Astrocyte (in vitro differentiated cells and primary cell): ENCODE measurements at regions not wholly inside any gene's neighbourhood (a gene's known extent, or its start where the extent isn't known, plus 50 kb on each side); places are given as distances from the start of the nearest gene placed in this dataset.
"Not testable (repeated sequence)": the region's sequence is repeated elsewhere in the genome, so short reads cannot be mapped to it uniquely, and the experiment has no call there.

Experiments
- DNase-seq: peaks from one replicate; pipeline ENCODE4 v3.0.0-alpha.2; 2010; ENCODE audit warnings: low read depth
- FAIRE-seq: peaks from 2 replicates; lab custom pipeline; 2011; peaks lifted over from hg19 to GRCh38; lab: Jason Lieb, UNC
- H2AFZ ChIP-seq: 2 replicates; pipeline ENCODE4 v1.6.0; 2012; ENCODE audit warnings: low read depth, low read length, inconsistent platforms
- H3K27ac ChIP-seq: 2 replicates; pipeline ENCODE4 v1.5.1; 2011; ENCODE audit warnings: low read depth, low read length, inconsistent platforms
- H3K27me3 ChIP-seq: 2 replicates; pipeline ENCODE4 v1.6.0; 2011; ENCODE audit warnings: low read length, inconsistent platforms; ENCODE audit not compliant: insufficient read depth
- H3K36me3 ChIP-seq: 2 replicates; pipeline ENCODE4 v1.5.1; 2011; ENCODE audit warnings: low read length, inconsistent platforms; ENCODE audit not compliant: insufficient read depth
- H3K4me1 ChIP-seq: 2 replicates; pipeline ENCODE4 v1.5.1; 2011; ENCODE audit warnings: low read length, inconsistent platforms; ENCODE audit not compliant: insufficient read depth
- H3K4me2 ChIP-seq: 2 replicates; pipeline ENCODE4 v1.6.0; 2012; ENCODE audit warnings: low read length, inconsistent platforms
- H3K4me3 ChIP-seq: 2 replicates; pipeline ENCODE4 v1.5.1; 2011; ENCODE audit warnings: low read depth, mild to moderate bottlenecking, low read length, inconsistent platforms; ENCODE audit not compliant: insufficient read depth
- H3K79me2 ChIP-seq: 2 replicates; pipeline ENCODE4 v1.6.0; 2012; ENCODE audit warnings: mild to moderate bottlenecking, low read length, inconsistent platforms; ENCODE audit not compliant: insufficient read depth
- H3K9ac ChIP-seq: 2 replicates; pipeline ENCODE4 v1.6.0; 2012; ENCODE audit warnings: mild to moderate bottlenecking, low read length, inconsistent platforms
- H3K9me3 ChIP-seq: 2 replicates; pipeline ENCODE4 v1.5.1; 2012; ENCODE audit warnings: low read depth, mild to moderate bottlenecking, low read length, inconsistent platforms; ENCODE audit not compliant: insufficient read depth
- H4K20me1 ChIP-seq: 2 replicates; pipeline ENCODE4 v1.6.0; 2012; ENCODE audit warnings: low read length, inconsistent platforms; ENCODE audit not compliant: insufficient read depth
- H3K27ac Mint-ChIP-seq: one replicate; pipeline ENCODE4 v1.8.0; 2021; ENCODE audit warnings: mild to moderate bottlenecking, mixed read lengths; ENCODE audit not compliant: unreplicated experiment
- H3K27me3 Mint-ChIP-seq: one replicate; pipeline ENCODE4 v1.8.0; 2021; ENCODE audit warnings: low read depth, mixed read lengths; ENCODE audit not compliant: unreplicated experiment
- H3K36me3 Mint-ChIP-seq: one replicate; pipeline ENCODE4 v1.8.0; 2021; ENCODE audit warnings: low read depth, mixed read lengths; ENCODE audit not compliant: unreplicated experiment
- H3K4me1 Mint-ChIP-seq: one replicate; pipeline ENCODE4 v1.8.0; 2021; ENCODE audit warnings: low read depth, mixed read lengths; ENCODE audit not compliant: unreplicated experiment
- H3K4me3 Mint-ChIP-seq: one replicate; pipeline ENCODE4 v1.8.0; 2021; ENCODE audit warnings: mild to moderate bottlenecking, moderate library complexity, mixed read lengths; ENCODE audit not compliant: unreplicated experiment
- H3K9me3 Mint-ChIP-seq: one replicate; pipeline ENCODE4 v1.8.0; 2021; ENCODE audit warnings: mild to moderate bottlenecking, mixed read lengths; ENCODE audit not compliant: unreplicated experiment
- EZH2 ChIP-seq: IDR thresholded peaks from 2 replicates; pipeline ENCODE4 v1.6.1; 2012; ENCODE audit warnings: mild to moderate bottlenecking, low read length, inconsistent platforms; ENCODE audit not compliant: insufficient read depth
- TF ChIP-seq, protein P1 (sequence below): IDR thresholded peaks from 2 replicates; pipeline ENCODE4 v1.5.1; 2011; ENCODE audit warnings: low read depth, mild to moderate bottlenecking, inconsistent platforms, low read length, moderate library complexity; ENCODE audit not compliant: insufficient read depth

GRCh38 chr4:114041117-114041475, 61.6 kb upstream of the ARSJ start:
- Histone ChIP-seq H3K9me3 (no peaks in the 10 kb centered on the region), H2AFZ (no peak overlapping the region), H3K27ac (no peak overlapping the region), H3K4me1 (peaks cover 6% of the 10 kb centered on the region), H3K36me3 (no peaks in the 10 kb centered on the region), H3K79me2 (no peaks in the 10 kb centered on the region), H3K27me3 (no peaks in the 10 kb centered on the region), H3K4me3 (no peak overlapping the region), H3K4me2 (peak overlapping the region; percentile 6), H3K9ac (no peak overlapping the region), H4K20me1 (no peaks in the 10 kb centered on the region)
- TF ChIP-seq EZH2: no peak
- TF ChIP-seq, protein P1, sequence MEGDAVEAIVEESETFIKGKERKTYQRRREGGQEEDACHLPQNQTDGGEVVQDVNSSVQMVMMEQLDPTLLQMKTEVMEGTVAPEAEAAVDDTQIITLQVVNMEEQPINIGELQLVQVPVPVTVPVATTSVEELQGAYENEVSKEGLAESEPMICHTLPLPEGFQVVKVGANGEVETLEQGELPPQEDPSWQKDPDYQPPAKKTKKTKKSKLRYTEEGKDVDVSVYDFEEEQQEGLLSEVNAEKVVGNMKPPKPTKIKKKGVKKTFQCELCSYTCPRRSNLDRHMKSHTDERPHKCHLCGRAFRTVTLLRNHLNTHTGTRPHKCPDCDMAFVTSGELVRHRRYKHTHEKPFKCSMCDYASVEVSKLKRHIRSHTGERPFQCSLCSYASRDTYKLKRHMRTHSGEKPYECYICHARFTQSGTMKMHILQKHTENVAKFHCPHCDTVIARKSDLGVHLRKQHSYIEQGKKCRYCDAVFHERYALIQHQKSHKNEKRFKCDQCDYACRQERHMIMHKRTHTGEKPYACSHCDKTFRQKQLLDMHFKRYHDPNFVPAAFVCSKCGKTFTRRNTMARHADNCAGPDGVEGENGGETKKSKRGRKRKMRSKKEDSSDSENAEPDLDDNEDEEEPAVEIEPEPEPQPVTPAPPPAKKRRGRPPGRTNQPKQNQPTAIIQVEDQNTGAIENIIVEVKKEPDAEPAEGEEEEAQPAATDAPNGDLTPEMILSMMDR: no peak
- no peaks in the 10 kb centered on the region for H3K9me3 Mint-ChIP-seq
- H3K27ac Mint-ChIP-seq: peak overlapping the region; percentile 91
- no peaks in the 10 kb centered on the region for H3K36me3 Mint-ChIP-seq
- no peak for FAIRE-seq
- DNase-seq: peak; percentile 45
- H3K4me3 Mint-ChIP-seq: no peak overlapping the region
- no peaks in the 10 kb centered on the region for H3K27me3 Mint-ChIP-seq
- H3K4me1 Mint-ChIP-seq: peaks cover 16% of the 10 kb centered on the region

DNA sequence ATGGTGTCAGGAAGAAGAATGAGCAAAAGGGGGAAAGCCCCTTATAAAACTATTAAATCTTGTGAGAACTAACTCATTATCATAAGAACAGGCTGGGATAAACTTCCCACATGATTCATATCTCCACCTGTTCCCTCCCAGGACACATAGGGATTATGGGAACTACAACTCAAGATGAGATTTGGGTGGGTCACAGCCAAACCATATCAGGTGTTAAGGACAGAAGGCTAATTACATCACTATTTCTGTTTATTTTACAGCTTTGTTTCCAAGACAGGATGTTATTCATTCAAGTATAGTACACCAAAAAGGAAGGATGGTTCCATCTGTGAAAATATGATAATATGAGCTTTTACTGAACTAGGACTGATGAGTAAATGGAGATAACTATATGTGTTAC, 63.7 kb upstream of the ARSJ start:
- no peaks in the 10 kb centered on the region for H3K27me3 ChIP-seq
- Mint-ChIP-seq H3K27ac (no peak overlapping the region), H3K27me3 (peaks cover 5% of the 10 kb centered on the region), H3K4me1 (peaks cover 16% of the 10 kb centered on the region), H3K4me3 (no peak overlapping the region), H3K9me3 (peaks cover 2% of the 10 kb centered on the region), H3K36me3 (no peaks in the 10 kb centered on the region)
- H3K4me1 ChIP-seq: peaks cover 6% of the 10 kb centered on the region
- H3K9me3 ChIP-seq: no peaks in the 10 kb centered on the region
- H3K27ac ChIP-seq: no peak overlapping the region
- H3K79me2 ChIP-seq: no peaks in the 10 kb centered on the region
- no peak overlapping the region for H3K9ac ChIP-seq
- H3K36me3 ChIP-seq: no peaks in the 10 kb centered on the region
- FAIRE-seq: no peak
- no peak for TF ChIP-seq EZH2
- TF ChIP-seq, protein P1: no peak
- no peak overlapping the region for H2AFZ ChIP-seq
- H3K4me3 ChIP-seq: no peak overlapping the region
- peak; percentile 31 for DNase-seq
- H3K4me2 ChIP-seq: no peak overlapping the region
- no peaks in the 10 kb centered on the region for H4K20me1 ChIP-seq

DNA sequence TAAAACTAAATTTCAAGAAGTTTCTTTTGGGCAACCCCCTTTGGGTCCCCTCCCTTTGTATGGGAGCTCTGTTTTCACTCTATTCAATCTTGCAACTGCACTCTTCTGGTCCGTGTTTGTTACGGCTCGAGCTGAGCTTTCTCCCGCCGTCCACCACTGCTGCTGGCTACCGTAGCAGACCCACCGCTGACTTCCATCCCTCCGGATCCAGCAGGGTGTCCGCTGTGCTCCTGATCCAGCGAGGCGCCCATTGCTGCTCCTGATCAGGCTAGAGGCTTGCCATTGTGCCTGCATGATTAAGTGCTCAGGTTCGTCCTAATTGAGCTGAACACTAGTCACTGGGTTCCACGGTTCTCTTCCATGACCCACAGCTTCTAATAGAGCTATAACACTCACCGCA, 64.9 kb upstream of the ARSJ start:
- H3K27ac Mint-ChIP-seq, H3K27ac ChIP-seq, H3K36me3 Mint-ChIP-seq, FAIRE-seq, H3K27me3 Mint-ChIP-seq, H3K9ac ChIP-seq, H4K20me1 ChIP-seq, H3K4me3 Mint-ChIP-seq, H3K4me1 ChIP-seq, H3K9me3 ChIP-seq, H3K9me3 Mint-ChIP-seq, H3K4me3 ChIP-seq, H3K36me3 ChIP-seq, H3K4me2 ChIP-seq, H3K27me3 ChIP-seq, H2AFZ ChIP-seq, DNase-seq, H3K79me2 ChIP-seq: not testable (repeated sequence)
- H3K4me1 Mint-ChIP-seq: peaks cover 16% of the 10 kb centered on the region
